ENCODE measurements at regions not wholly inside any gene's neighbourhood (a gene's known extent, or its start where the extent isn't known, plus 50 kb on each side); places are given as distances from the start of the nearest gene placed in this dataset.

DNA sequence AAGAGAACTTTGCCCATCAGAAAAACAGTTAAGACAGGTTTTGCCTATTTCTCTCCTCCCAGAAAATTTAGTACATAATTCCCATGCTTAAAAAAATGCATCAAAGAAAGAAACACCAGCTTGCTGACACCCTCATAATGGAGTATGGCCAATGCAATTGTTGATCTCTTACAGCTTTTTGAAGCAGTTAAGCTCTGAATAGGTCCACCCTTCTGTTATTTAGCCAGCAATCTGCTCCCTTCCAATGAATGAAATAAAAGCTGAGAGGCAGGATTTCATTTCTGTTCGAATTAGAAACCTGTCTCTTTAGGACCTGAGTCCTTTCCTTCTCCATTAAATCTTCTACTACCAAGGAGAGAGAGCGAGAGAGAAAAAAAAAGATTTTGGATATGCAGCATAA is 288.7 kb downstream of the RNF144B start:
- TF ChIP-seq CTCF (IDR thresholded peaks at IDR 0.05; ENCODE audit: low read depth, low read length, poor library complexity, severe bottlenecking) (no peak), EZH2phosphoT487 (IDR thresholded peaks at IDR 0.05; ENCODE audit: borderline replicate concordance, low read length) (no peak)
